ENCODE measurements at regions not wholly inside any gene's neighbourhood (a gene's known extent, or its start where the extent isn't known, plus 50 kb on each side); places are given as distances from the start of the nearest gene placed in this dataset.
"Not testable (repeated sequence)": the region's sequence is repeated elsewhere in the genome, so short reads cannot be mapped to it uniquely, and the experiment has no call there.

DNA sequence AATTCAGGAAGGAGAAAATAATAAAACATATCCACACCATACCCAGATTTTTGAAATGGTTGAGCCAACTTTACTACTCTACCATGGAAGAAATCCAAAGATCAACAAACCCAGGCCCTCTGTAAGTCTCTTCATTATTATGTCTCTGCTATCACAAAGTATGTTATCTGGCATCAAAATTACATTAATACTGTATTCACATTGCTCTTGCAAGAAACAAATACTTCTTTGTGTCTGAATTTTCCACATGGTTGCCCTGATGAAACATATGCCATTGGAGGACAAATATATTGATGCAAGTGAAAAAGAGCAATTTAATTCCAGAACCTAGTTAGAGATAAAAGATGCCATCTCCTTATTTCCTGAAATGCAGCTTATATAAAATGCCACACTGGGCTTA, 204.0 kb downstream of the FZD1 start:
- TF ChIP-seq, protein P1, sequence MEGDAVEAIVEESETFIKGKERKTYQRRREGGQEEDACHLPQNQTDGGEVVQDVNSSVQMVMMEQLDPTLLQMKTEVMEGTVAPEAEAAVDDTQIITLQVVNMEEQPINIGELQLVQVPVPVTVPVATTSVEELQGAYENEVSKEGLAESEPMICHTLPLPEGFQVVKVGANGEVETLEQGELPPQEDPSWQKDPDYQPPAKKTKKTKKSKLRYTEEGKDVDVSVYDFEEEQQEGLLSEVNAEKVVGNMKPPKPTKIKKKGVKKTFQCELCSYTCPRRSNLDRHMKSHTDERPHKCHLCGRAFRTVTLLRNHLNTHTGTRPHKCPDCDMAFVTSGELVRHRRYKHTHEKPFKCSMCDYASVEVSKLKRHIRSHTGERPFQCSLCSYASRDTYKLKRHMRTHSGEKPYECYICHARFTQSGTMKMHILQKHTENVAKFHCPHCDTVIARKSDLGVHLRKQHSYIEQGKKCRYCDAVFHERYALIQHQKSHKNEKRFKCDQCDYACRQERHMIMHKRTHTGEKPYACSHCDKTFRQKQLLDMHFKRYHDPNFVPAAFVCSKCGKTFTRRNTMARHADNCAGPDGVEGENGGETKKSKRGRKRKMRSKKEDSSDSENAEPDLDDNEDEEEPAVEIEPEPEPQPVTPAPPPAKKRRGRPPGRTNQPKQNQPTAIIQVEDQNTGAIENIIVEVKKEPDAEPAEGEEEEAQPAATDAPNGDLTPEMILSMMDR (IDR thresholded peaks at IDR 0.05) = no peak
- DNase-seq (no peak), ATAC-seq (no peak)
- Histone ChIP-seq H3K4me3 (no peak overlapping the region), H3K36me3 (ENCODE audit: low read depth) (no peaks in the 10 kb centered on the region), H3K9me3 (no peaks in the 10 kb centered on the region), H3K4me1 (ENCODE audit: low read depth) (no peaks in the 10 kb centered on the region)
- intact Hi-C loops (cut with DNase I, micrococcal nuclease) = no loop called here

DNA sequence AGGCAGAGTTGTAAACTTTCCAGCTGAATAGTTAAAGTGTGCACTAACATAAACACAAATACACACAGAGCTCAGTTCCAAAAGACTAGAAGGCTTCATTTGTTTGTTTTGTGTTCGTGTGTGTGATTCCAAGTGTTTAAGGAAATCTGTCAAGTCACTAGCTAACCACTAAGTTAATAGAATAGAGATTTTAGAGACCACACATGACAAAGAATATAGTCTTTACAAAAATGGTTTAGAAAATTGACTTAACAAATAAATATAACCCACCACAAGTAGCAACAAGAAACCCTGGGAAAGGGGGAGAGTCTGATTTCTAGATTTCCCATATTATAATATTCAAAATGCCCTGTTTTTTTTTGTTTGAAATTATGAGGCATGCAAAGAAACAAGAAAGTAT, 209.4 kb downstream of the FZD1 start:
- TF ChIP-seq, protein P1 (IDR thresholded peaks at IDR 0.05) = no peak
- Histone ChIP-seq H3K4me1 (ENCODE audit: low read depth) (no peaks in the 10 kb centered on the region), H3K36me3 (ENCODE audit: low read depth) (no peaks in the 10 kb centered on the region), H3K4me3 (no peak overlapping the region), H3K9me3 (peaks cover 12% of the 10 kb centered on the region)
- ATAC-seq (no peak), DNase-seq (no peak)
- intact Hi-C loops (cut with DNase I, micrococcal nuclease) = no loop called here

DNA sequence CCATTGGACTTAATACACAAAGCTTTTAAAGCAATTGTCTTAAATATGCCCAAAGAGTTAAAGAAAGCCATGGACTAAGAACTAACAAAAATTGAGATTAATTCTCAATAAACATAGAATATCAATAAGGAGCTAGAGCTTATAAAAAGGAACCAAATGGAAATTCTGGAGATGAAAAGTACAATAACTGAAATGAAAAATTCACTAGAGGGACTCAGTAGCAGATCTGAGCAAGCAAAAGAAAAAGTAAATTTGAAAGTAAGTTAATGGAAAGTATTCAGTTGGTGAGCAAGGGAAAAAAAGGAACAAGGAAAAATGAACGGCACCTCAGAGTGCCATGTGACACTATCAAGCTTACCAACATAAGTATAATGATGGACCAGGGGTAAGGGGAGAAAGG, 209.8 kb downstream of the FZD1 start:
- no peaks in the 10 kb centered on the region for H3K36me3 ChIP-seq (ENCODE audit: low read depth)
- H3K4me1 ChIP-seq (ENCODE audit: low read depth) = no peaks in the 10 kb centered on the region
- DNase-seq (no peak), ATAC-seq (no peak)
- TF ChIP-seq, protein P1 (IDR thresholded peaks at IDR 0.05) = no peak
- peaks cover 12% of the 10 kb centered on the region for H3K9me3 ChIP-seq
- no peak overlapping the region for H3K4me3 ChIP-seq
- intact Hi-C loops (cut with DNase I, micrococcal nuclease) = no loop called here

DNA sequence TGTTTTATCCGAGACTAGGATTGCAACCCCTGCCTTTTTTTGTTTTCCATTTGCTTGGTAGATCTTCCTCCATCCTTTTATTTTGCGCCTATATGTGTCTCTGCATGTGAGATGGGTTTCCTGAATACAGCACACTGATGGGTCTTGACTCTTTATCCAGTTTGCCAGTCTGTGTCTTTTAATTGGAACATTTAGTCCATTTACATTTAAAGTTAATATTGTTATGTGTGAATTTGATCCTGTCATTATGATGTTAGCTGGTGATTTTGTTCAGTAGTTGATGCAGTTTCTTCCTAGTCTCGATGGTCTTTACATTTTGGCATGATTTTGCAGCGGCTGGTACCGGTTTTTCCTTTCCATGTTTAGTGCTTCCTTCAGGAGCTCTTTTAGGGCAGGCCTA, 216.2 kb downstream of the FZD1 start:
- ATAC-seq; intact Hi-C loops (cut with DNase I, micrococcal nuclease); H3K36me3 ChIP-seq (ENCODE audit: low read depth); H3K9me3 ChIP-seq; H3K4me3 ChIP-seq; DNase-seq; H3K4me1 ChIP-seq (ENCODE audit: low read depth): not testable (repeated sequence)

DNA sequence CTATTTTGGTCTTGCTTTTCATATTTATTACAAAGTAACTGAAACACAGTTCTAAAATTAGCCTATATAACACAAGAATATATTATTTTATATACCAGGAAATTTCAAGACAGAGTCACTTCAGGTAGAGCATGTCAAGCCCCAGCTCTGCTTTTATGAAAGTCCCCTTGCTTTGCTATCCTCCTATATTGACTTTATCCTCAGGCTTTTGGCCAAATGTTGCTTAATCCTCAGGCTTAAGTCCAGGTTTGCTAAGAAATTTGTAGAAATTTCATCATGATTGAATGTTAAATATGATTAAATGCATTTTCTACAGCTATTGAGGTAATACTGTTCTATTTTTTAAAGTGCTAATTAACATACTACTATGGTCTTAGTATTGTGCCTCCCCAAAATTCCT, 227.6 kb downstream of the FZD1 start:
- Histone ChIP-seq H3K4me3 (no peak overlapping the region), H3K9me3 (no peaks in the 10 kb centered on the region), H3K4me1 (ENCODE audit: low read depth) (no peaks in the 10 kb centered on the region), H3K36me3 (ENCODE audit: low read depth) (no peaks in the 10 kb centered on the region)
- intact Hi-C loops (cut with DNase I, micrococcal nuclease) = no loop called here
- ATAC-seq (no peak), DNase-seq (no peak)
- TF ChIP-seq, protein P1 (IDR thresholded peaks at IDR 0.05) = no peak

DNA sequence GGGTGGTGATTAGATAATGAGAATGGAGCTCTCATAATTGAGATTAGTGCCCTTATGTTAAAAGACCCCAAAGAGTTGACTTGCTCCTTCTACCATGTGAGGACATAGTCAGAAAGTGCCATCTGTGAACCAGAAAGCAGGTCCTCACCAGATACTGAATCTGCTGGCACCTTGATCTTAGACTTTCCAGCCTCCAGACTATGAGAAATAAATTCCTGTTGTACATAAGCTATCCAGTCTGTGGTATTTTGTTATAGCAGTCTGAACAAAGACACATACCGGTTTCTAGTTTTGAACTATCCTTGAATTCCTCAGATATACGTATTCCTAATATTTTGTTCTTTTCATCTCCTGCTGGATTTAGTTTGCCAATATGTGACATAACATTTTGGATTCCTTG, 228.1 kb downstream of the FZD1 start:
- intact Hi-C loops (cut with DNase I, micrococcal nuclease) = no loop called here
- Histone ChIP-seq H3K9me3 (no peaks in the 10 kb centered on the region), H3K36me3 (ENCODE audit: low read depth) (no peaks in the 10 kb centered on the region), H3K4me3 (no peak overlapping the region), H3K4me1 (ENCODE audit: low read depth) (no peaks in the 10 kb centered on the region)
- TF ChIP-seq, protein P1 (IDR thresholded peaks at IDR 0.05) = no peak
- ATAC-seq = no peak
- no peak for DNase-seq
